H1 (cell line): ENCODE measurements at regions not wholly inside any gene's neighbourhood (a gene's known extent, or its start where the extent isn't known, plus 50 kb on each side); places are given as distances from the start of the nearest gene placed in this dataset.
A peak's percentile ranks its signal among the peaks of the same experiment; 100 is the strongest.

Experiments used
- CTCF ChIA-PET: fragments of 300-600 bp; sonication (Branson Sonifier 250); formaldehyde crosslinking; loops from one replicate; lab custom pipeline; 2021; ENCODE audit not compliant: partially characterized antibody; lab: Charles Lee
- POLR2A ChIA-PET: fragments of 300-600 bp; sonication (Branson Sonifier 250); formaldehyde crosslinking; loops from one replicate; lab custom pipeline; 2021; ENCODE audit warnings: inconsistent platforms; ENCODE audit not compliant: partially characterized antibody; lab: Charles Lee
- DNase-seq, 2 experiments: peaks; one replicate each; pipeline versions ENCODE4 v3.0.0 to v3.0.0-alpha.2; 2010 to 2022; ENCODE audit warnings: low spot score in 2 of 2, low read depth in 1 of 2, mixed read lengths in 1 of 2
- FAIRE-seq: peaks from 2 replicates; lab custom pipeline; 2011; peaks lifted over from hg19 to GRCh38; lab: Jason Lieb, UNC
- H2AFZ ChIP-seq: 2 replicates; pipeline ENCODE4 v1.8.1; 2012; ENCODE audit warnings: low read length, inconsistent platforms
- H2AK5ac ChIP-seq: 2 replicates; pipeline ENCODE4 v1.6.1; 2013; ENCODE audit warnings: low read depth, low read length
- H2BK120ac ChIP-seq: replicated peaks from 2 replicates; pipeline ENCODE3; 2013; ENCODE audit warnings: low read depth, low read length, inconsistent platforms
- H2BK12ac ChIP-seq: 2 replicates; pipeline ENCODE4 v1.6.1; 2013; ENCODE audit warnings: low read depth, low read length
- H2BK15ac ChIP-seq: 2 replicates; pipeline ENCODE4 v1.6.1; 2013; ENCODE audit warnings: low read length
- H2BK20ac ChIP-seq: 2 replicates; pipeline ENCODE4 v1.6.1; 2013; ENCODE audit warnings: low read length
- H2BK5ac ChIP-seq: 2 replicates; pipeline ENCODE4 v1.6.1; 2013; ENCODE audit warnings: low read depth, low read length
- H3K14ac ChIP-seq: 2 replicates; pipeline ENCODE4 v1.6.1; 2013; ENCODE audit warnings: inconsistent platforms; ENCODE audit not compliant: insufficient read length
- H3K18ac ChIP-seq: 2 replicates; pipeline ENCODE4 v1.6.1; 2013; ENCODE audit warnings: low read length; ENCODE audit errors: extremely low read depth
- H3K23ac ChIP-seq: 2 replicates; pipeline ENCODE4 v1.6.1; 2013; ENCODE audit warnings: inconsistent platforms; ENCODE audit not compliant: insufficient read length
- H3K23me2 ChIP-seq: 2 replicates; pipeline ENCODE4 v1.6.1; 2013; ENCODE audit warnings: low read depth, low read length
- H3K27ac ChIP-seq: 2 replicates; pipeline ENCODE4 v1.6.1; 2011; ENCODE audit warnings: low read depth, low read length, inconsistent platforms
- H3K27me3 ChIP-seq, 4 experiments: replicated peaks in 1 of 4; 1 replicate in 1 of 4; 2 replicates in 3 of 4; pipeline versions ENCODE4 v1.6.1 to v1.8.1; 2011 to 2013; ENCODE audit warnings: low read length in 3 of 4, mild to moderate bottlenecking in 3 of 4, inconsistent platforms in 2 of 4, mixed read lengths in 2 of 4, moderate library complexity in 1 of 4; ENCODE audit not compliant: control insufficient read depth in 3 of 4, insufficient read depth in 3 of 4; ENCODE audit errors: extremely low read depth in 1 of 4
- H3K36me3 ChIP-seq, 4 experiments: 2 replicates each; pipeline versions ENCODE4 v1.6.1 to v1.8.1; 2011 to 2013; ENCODE audit warnings: mild to moderate bottlenecking in 4 of 4, low read length in 3 of 4, moderate library complexity in 2 of 4, control low read depth in 1 of 4, inconsistent platforms in 1 of 4; ENCODE audit not compliant: insufficient read depth in 4 of 4, control insufficient read depth in 2 of 4
- H3K4ac ChIP-seq: replicated peaks from 2 replicates; pipeline ENCODE3; 2013; ENCODE audit warnings: low read length, low read depth, mixed read lengths, inconsistent platforms; ENCODE audit not compliant: insufficient read length
- H3K4me1 ChIP-seq, 4 experiments: replicated peaks in 1 of 4; 1 replicate in 1 of 4; 2 replicates in 3 of 4; pipeline versions ENCODE4 v1.6.1 to v1.8.1; 2011 to 2013; ENCODE audit warnings: low read length in 3 of 4, inconsistent platforms in 2 of 4, mixed read lengths in 1 of 4; ENCODE audit not compliant: insufficient read depth in 4 of 4, control insufficient read depth in 3 of 4
- H3K4me2 ChIP-seq, 2 experiments: 2 replicates each; pipeline versions ENCODE4 v1.6.1 to v1.8.1; 2011 to 2013; ENCODE audit warnings: low read depth in 2 of 2, low read length in 2 of 2, control low read depth in 1 of 2, inconsistent platforms in 1 of 2, mild to moderate bottlenecking in 1 of 2; ENCODE audit not compliant: insufficient read depth in 1 of 2
- H3K4me3 ChIP-seq, 4 experiments: fragments of 200-600, 300-600 bp in 1 of 4; sonication (generic), shearing (Covaris generic), sonication (Bioruptor Twin) in 1 of 4; 2 replicates each; pipeline versions ENCODE4 v1.5.1 to v1.8.1; 2011 to 2016; ENCODE audit warnings: low read length in 4 of 4, low read depth in 3 of 4, control low read depth in 2 of 4, inconsistent platforms in 2 of 4, mild to moderate bottlenecking in 2 of 4, mixed read lengths in 1 of 4, moderate library complexity in 1 of 4; ENCODE audit not compliant: insufficient read depth in 2 of 4; ENCODE audit errors: extremely low read depth in 1 of 4
- H3K56ac ChIP-seq: replicated peaks from 2 replicates; pipeline ENCODE3; 2013; ENCODE audit warnings: low read depth, mild to moderate bottlenecking, mixed read lengths, low read length, inconsistent platforms; ENCODE audit not compliant: insufficient read length
- H3K79me1 ChIP-seq: 2 replicates; pipeline ENCODE4 v1.6.1; 2013; ENCODE audit warnings: low read depth, low read length, control low read depth
- H3K79me2 ChIP-seq, 2 experiments: 2 replicates each; pipeline versions ENCODE4 v1.6.1 to v1.8.1; 2012 to 2013; ENCODE audit warnings: low read length in 2 of 2, mild to moderate bottlenecking in 2 of 2, inconsistent platforms in 1 of 2; ENCODE audit not compliant: insufficient read depth in 2 of 2, control insufficient read depth in 1 of 2
- H3K9ac ChIP-seq, 4 experiments: replicated peaks in 1 of 4; 1 replicate in 1 of 4; 2 replicates in 3 of 4; pipeline versions ENCODE4 v1.6.1 to v1.8.1; 2011 to 2013; ENCODE audit warnings: low read depth in 3 of 4, low read length in 3 of 4, control low read depth in 2 of 4, mild to moderate bottlenecking in 2 of 4, moderate library complexity in 2 of 4, inconsistent platforms in 1 of 4; ENCODE audit errors: extremely low read depth in 1 of 4
- H3K9me3 ChIP-seq, 2 experiments: 2 replicates each; pipeline versions ENCODE4 v1.6.1 to v1.8.1; 2012 to 2013; ENCODE audit warnings: mild to moderate bottlenecking in 2 of 2, moderate library complexity in 2 of 2, control low read depth in 1 of 2, inconsistent platforms in 1 of 2, low read depth in 1 of 2, low read length in 1 of 2, mixed read lengths in 1 of 2; ENCODE audit not compliant: insufficient read depth in 2 of 2
- H4K20me1 ChIP-seq, 2 experiments: replicated peaks in 1 of 2; 2 replicates each; pipeline versions ENCODE3 to v1.8.1; 2011 to 2013; ENCODE audit warnings: inconsistent platforms in 2 of 2, low read length in 2 of 2, mild to moderate bottlenecking in 1 of 2; ENCODE audit not compliant: insufficient read depth in 2 of 2, control insufficient read depth in 1 of 2
- H4K5ac ChIP-seq: 2 replicates; pipeline ENCODE4 v1.6.1; 2013; ENCODE audit warnings: low read length, low read depth, mixed read lengths, inconsistent platforms; ENCODE audit not compliant: insufficient read length
- H4K8ac ChIP-seq: 2 replicates; pipeline ENCODE4 v1.8.0; 2013; ENCODE audit warnings: mild to moderate bottlenecking, moderate library complexity, low read length, inconsistent platforms; ENCODE audit not compliant: insufficient read depth; ENCODE audit errors: extremely low read depth
- H4K91ac ChIP-seq: replicated peaks from 2 replicates; pipeline ENCODE3; 2013; ENCODE audit warnings: low read length, mixed read lengths, inconsistent platforms; ENCODE audit not compliant: insufficient read length
- BACH1 ChIP-seq: IDR thresholded peaks from 2 replicates; pipeline ENCODE4 v1.6.1; 2012; ENCODE audit warnings: low read length, improper control_type of control experiment
- CBX8 ChIP-seq: fragments of 300-800, 300-1000 bp; sonication (generic); IDR thresholded peaks from 2 replicates; pipeline ENCODE4 v1.7.1; 2016; ENCODE audit warnings: low read depth, low read length, borderline replicate concordance
- EP300 ChIP-seq, 2 experiments: IDR thresholded peaks; 1 replicate in 1 of 2; 2 replicates in 1 of 2; pipeline ENCODE4 v1.6.1; 2011 to 2012; ENCODE audit warnings: low read depth in 2 of 2, low read length in 2 of 2, mild to moderate bottlenecking in 2 of 2, borderline replicate concordance in 1 of 2, inconsistent platforms in 1 of 2, moderate library complexity in 1 of 2
- FOSL1 ChIP-seq: IDR thresholded peaks from 2 replicates; pipeline ENCODE4 v1.6.1; 2011; ENCODE audit warnings: mild to moderate bottlenecking, low read depth, low read length, moderate library complexity; ENCODE audit not compliant: insufficient read depth
- KDM5A ChIP-seq: fragments of 200-600 bp; IDR thresholded peaks from 2 replicates; pipeline ENCODE4 v1.7.1; 2012; ENCODE audit warnings: mild to moderate bottlenecking, low read length, inconsistent platforms, mixed read lengths
- POLR2AphosphoS5 ChIP-seq: IDR thresholded peaks from 2 replicates; pipeline ENCODE4 v1.6.1; 2011; ENCODE audit warnings: low read depth, low read length
- SIN3A ChIP-seq, 2 experiments: IDR thresholded peaks in 1 of 2; conservative IDR thresholded peaks in 1 of 2; 2 replicates each; pipeline ENCODE4 v1.6.1; 2011 to 2012; ENCODE audit warnings: low read length in 2 of 2, improper control_type of control experiment in 1 of 2, low read depth in 1 of 2, mild to moderate bottlenecking in 1 of 2
- SIRT6 ChIP-seq: IDR thresholded peaks from one replicate; pipeline ENCODE4 v1.7.1; 2012; ENCODE audit warnings: low read length, inconsistent platforms
- SIX5 ChIP-seq: IDR thresholded peaks from 2 replicates; pipeline ENCODE4 v1.6.1; 2011; ENCODE audit warnings: mild to moderate bottlenecking, low read depth, low read length
- SP1 ChIP-seq: IDR thresholded peaks from 2 replicates; pipeline ENCODE4 v1.6.1; 2011; ENCODE audit warnings: low read depth, low read length
- TAF1 ChIP-seq: IDR thresholded peaks from 2 replicates; pipeline ENCODE4 v1.6.1; 2011; ENCODE audit warnings: mild to moderate bottlenecking, low read depth, low read length
- TAF7 ChIP-seq: optimal IDR thresholded peaks from 2 replicates; pipeline ENCODE3; 2011; ENCODE audit warnings: low read depth, mild to moderate bottlenecking, inconsistent platforms, low read length, moderate library complexity, borderline replicate concordance
- WGBS, 2 experiments: shearing (Covaris generic) in 1 of 2; methylation state at CpG; one replicate each; pipeline versions ENCODE4 v1.1.6 to v1.1.7; 2013 to 2015; ENCODE audit warnings: low lambda C conversion rate in 2 of 2, mixed read lengths in 2 of 2, inconsistent platforms in 1 of 2, low coverage in 1 of 2, missing lambda C conversion rate in 1 of 2; ENCODE audit not compliant: insufficient replicate concordance in 2 of 2, insufficient coverage in 1 of 2, insufficient read length in 1 of 2; ENCODE audit errors: extremely low coverage in 1 of 2, missing lambda C conversion rate in 1 of 2; 5-methylcytosine and 5-hydroxymethylcytosine counted together
- TF ChIP-seq, protein P1 (sequence below): IDR thresholded peaks from 2 replicates; pipeline ENCODE4 v1.6.1; 2011; ENCODE audit warnings: low read depth, mild to moderate bottlenecking, low read length; ENCODE audit not compliant: insufficient read depth
- TF ChIP-seq, protein P2 (sequence below): IDR thresholded peaks from 2 replicates; pipeline ENCODE4 v1.6.1; 2012; ENCODE audit warnings: inconsistent platforms

DNA sequence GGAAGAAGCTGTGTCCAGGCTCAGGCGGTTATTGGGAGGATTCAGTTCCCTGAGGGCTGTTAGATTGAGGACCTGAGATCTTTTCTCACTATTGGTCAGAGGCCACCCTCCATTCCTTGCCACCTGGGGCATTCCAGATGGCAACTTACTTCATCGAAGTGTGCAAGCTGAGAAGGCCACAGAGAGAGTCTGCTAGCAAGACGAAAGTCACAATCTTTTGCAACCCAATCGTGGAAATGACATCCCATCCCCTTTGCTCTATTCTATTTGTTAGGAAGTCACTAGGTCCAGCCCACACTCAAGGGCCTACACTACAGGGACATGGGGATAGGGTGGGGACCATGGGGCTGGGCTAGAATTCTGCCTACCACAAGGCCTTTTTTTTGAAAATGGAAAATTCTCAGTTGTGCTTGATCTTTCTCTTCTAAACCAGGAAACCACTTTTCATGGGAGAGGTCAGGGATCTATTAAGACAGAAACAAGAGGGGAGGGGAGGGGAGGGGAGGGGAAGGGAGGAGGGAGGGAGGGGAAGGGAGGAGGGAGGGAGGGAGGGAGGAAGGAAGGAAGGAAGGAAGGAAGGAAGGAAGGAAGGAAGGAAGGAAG lies 217.2 kb downstream of the BCAS1 start:
- FAIRE-seq: no peak
- H4K5ac ChIP-seq: no peak overlapping the region
- 90% methylated on average over 4 of the region's 4 CpGs; no CpG with 5 or more reads in 1 of the 2 experiments for WGBS, 2 experiments
- TF ChIP-seq SIN3A (conservative IDR thresholded peaks at IDR 0.05 in 1 of 2, IDR thresholded peaks at IDR 0.05 in 1 of 2; ENCODE audit: low read depth in 1 of 2, low read length in 2 of 2): no peak
- TF ChIP-seq SIRT6: no peak
- TF ChIP-seq SP1: no peak
- TF ChIP-seq, protein P1, sequence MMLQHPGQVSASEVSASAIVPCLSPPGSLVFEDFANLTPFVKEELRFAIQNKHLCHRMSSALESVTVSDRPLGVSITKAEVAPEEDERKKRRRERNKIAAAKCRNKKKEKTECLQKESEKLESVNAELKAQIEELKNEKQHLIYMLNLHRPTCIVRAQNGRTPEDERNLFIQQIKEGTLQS: no peak
- TF ChIP-seq, protein P2, sequence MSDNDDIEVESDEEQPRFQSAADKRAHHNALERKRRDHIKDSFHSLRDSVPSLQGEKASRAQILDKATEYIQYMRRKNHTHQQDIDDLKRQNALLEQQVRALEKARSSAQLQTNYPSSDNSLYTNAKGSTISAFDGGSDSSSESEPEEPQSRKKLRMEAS: no peak
- TF ChIP-seq TAF7: no peak
- no peak for TF ChIP-seq SIX5
- no peak for TF ChIP-seq KDM5A
- TF ChIP-seq POLR2AphosphoS5: no peak
- TF ChIP-seq TAF1: no peak
- no peak for TF ChIP-seq CBX8
- TF ChIP-seq EP300 (IDR thresholded peaks at IDR 0.05; ENCODE audit: borderline replicate concordance in 1 of 2, low read depth in 2 of 2, low read length in 2 of 2): no peak
- TF ChIP-seq BACH1: no peak
- no peak for TF ChIP-seq FOSL1

More for the DNA sequence above, 217.2 kb downstream of the BCAS1 start:
- no peaks in the 10 kb centered on the region for H3K79me1 ChIP-seq
- H3K9ac ChIP-seq: no peak overlapping the region
- ChIA-PET POLR2A (no interaction called here), CTCF (no interaction called here)
- H2AK5ac ChIP-seq: no peak overlapping the region
- no peak overlapping the region for H3K14ac ChIP-seq
- peak overlapping the region; percentile 32 for H4K91ac ChIP-seq
- H2BK120ac ChIP-seq: no peak overlapping the region
- H3K4me2 ChIP-seq: no peak overlapping the region
- no peaks in the 10 kb centered on the region for H3K27me3 ChIP-seq
- H2BK15ac ChIP-seq: no peak overlapping the region
- H3K4me1 ChIP-seq: peaks cover 0 to 4% (median 2%) of the 10 kb centered on the region in 4 experiments; a peak in 6 of 7 replicates
- no peak overlapping the region for H3K27ac ChIP-seq
- H3K4ac ChIP-seq: no peak overlapping the region
- H3K9me3 ChIP-seq: peaks cover 0 to 8% of the 10 kb centered on the region in 2 experiments; a peak in 1 of 4 replicates
- no peaks in the 10 kb centered on the region for H3K23me2 ChIP-seq
- H3K23ac ChIP-seq: no peak overlapping the region
- no peak overlapping the region for H2BK20ac ChIP-seq
- H3K4me3 ChIP-seq: no peak overlapping the region
- DNase-seq: no peak
- H2BK12ac ChIP-seq: no peak overlapping the region
- no peak overlapping the region for H2AFZ ChIP-seq
- 0 out of 2 replicates have a peak overlapping the region, but pooled peaks have one; percentile 14 for H3K18ac ChIP-seq
- H3K56ac ChIP-seq: no peak overlapping the region
- no peaks in the 10 kb centered on the region for H4K20me1 ChIP-seq
- H2BK5ac ChIP-seq: no peak overlapping the region
- no peak overlapping the region for H4K8ac ChIP-seq
- H3K79me2 ChIP-seq: no peaks in the 10 kb centered on the region
- no peaks in the 10 kb centered on the region for H3K36me3 ChIP-seq
